ENCODE measurements at regions not wholly inside any gene's neighbourhood (a gene's known extent, or its start where the extent isn't known, plus 50 kb on each side); places are given as distances from the start of the nearest gene placed in this dataset.

GRCh38 chr3:162183440-162183839 lies 686.8 kb downstream of the OTOL1 start:
- H3K36me3 Mint-ChIP-seq, result no peaks in the 10 kb centered on the region
- Histone ChIP-seq H3K4me3 (no peak overlapping the region), H3K79me2 (ENCODE audit: low read depth) (no peaks in the 10 kb centered on the region), H3K36me3 (no peaks in the 10 kb centered on the region), H4K20me1 (ENCODE audit: low read depth) (no peaks in the 10 kb centered on the region), H2AFZ (replicated peaks) (no peak overlapping the region), H3K27ac (no peak overlapping the region), H3F3A (ENCODE audit: low read depth) (no peaks in the 10 kb centered on the region), H3K27me3 (no peaks in the 10 kb centered on the region), H3K9ac (no peak overlapping the region), H3K4me2 (no peak overlapping the region), H3K9me3 (ENCODE audit: low read depth) (no peaks in the 10 kb centered on the region), H3K4me1 (no peaks in the 10 kb centered on the region)
- no peaks in the 10 kb centered on the region for H3K27me3 Mint-ChIP-seq (ENCODE audit: insufficient read depth, low read depth)
- no peak overlapping the region for H3K27ac Mint-ChIP-seq
- no peak for DNase-seq (ENCODE audit: low spot score)
- no peak overlapping the region for H3K4me3 Mint-ChIP-seq
- no peaks in the 10 kb centered on the region for H3K4me1 Mint-ChIP-seq
- H3K9me3 Mint-ChIP-seq, result peaks cover 6% of the 10 kb centered on the region
- no peak for TF ChIP-seq CTCF (IDR thresholded peaks at IDR 0.05)
- TF ChIP-seq EZH2phosphoT487 (IDR thresholded peaks at IDR 0.05), result no peak
- TF ChIP-seq EZH2 (IDR thresholded peaks at IDR 0.05), result no peak

GRCh38 chr3:162192340-162193029 lies 695.9 kb downstream of the OTOL1 start:
- Histone ChIP-seq H3K4me2 (no peak overlapping the region), H3K9ac (no peak overlapping the region), H3K27ac (no peak overlapping the region), H3K9me3 (ENCODE audit: low read depth) (no peaks in the 10 kb centered on the region), H2AFZ (replicated peaks) (no peak overlapping the region), H4K20me1 (ENCODE audit: low read depth) (no peaks in the 10 kb centered on the region), H3K4me1 (peaks cover 4% of the 10 kb centered on the region), H3K27me3 (no peaks in the 10 kb centered on the region), H3K36me3 (no peaks in the 10 kb centered on the region), H3F3A (ENCODE audit: low read depth) (no peaks in the 10 kb centered on the region), H3K79me2 (ENCODE audit: low read depth) (no peaks in the 10 kb centered on the region), H3K4me3 (no peak overlapping the region)
- Mint-ChIP-seq H3K9me3 (peaks cover 20% of the 10 kb centered on the region), H3K27me3 (ENCODE audit: insufficient read depth, low read depth) (no peaks in the 10 kb centered on the region), H3K4me3 (no peak overlapping the region), H3K36me3 (no peaks in the 10 kb centered on the region), H3K27ac (no peak overlapping the region), H3K4me1 (peaks cover 3% of the 10 kb centered on the region)
- no peak for DNase-seq (ENCODE audit: low spot score)
- TF ChIP-seq EZH2phosphoT487 (IDR thresholded peaks at IDR 0.05), result no peak
- no peak for TF ChIP-seq CTCF (IDR thresholded peaks at IDR 0.05)
- no peak for TF ChIP-seq EZH2 (IDR thresholded peaks at IDR 0.05)

- TF ChIP-seq CTCF (IDR thresholded peaks at IDR 0.05) (no peak), EZH2 (IDR thresholded peaks at IDR 0.05) (no peak), EZH2phosphoT487 (IDR thresholded peaks at IDR 0.05) (no peak)
- no peaks in the 10 kb centered on the region for H3K36me3 Mint-ChIP-seq
- no peaks in the 10 kb centered on the region for H3K27me3 ChIP-seq
- H4K20me1 ChIP-seq (ENCODE audit: low read depth), result no peaks in the 10 kb centered on the region
- H2AFZ ChIP-seq (replicated peaks), result no peak overlapping the region
- no peak for DNase-seq (ENCODE audit: low spot score)
- no peaks in the 10 kb centered on the region for H3F3A ChIP-seq (ENCODE audit: low read depth)
- H3K4me1 Mint-ChIP-seq, result peaks cover 3% of the 10 kb centered on the region
- no peak overlapping the region for H3K4me3 ChIP-seq
- no peak overlapping the region for H3K27ac ChIP-seq
- no peak overlapping the region for H3K4me2 ChIP-seq
- H3K27me3 Mint-ChIP-seq (ENCODE audit: insufficient read depth, low read depth), result no peaks in the 10 kb centered on the region
- H3K9me3 Mint-ChIP-seq, result peaks cover 20% of the 10 kb centered on the region
- H3K9me3 ChIP-seq (ENCODE audit: low read depth), result no peaks in the 10 kb centered on the region
- no peaks in the 10 kb centered on the region for H3K79me2 ChIP-seq (ENCODE audit: low read depth)
- H3K9ac ChIP-seq, result no peak overlapping the region
- H3K36me3 ChIP-seq, result no peaks in the 10 kb centered on the region
- peaks cover 4% of the 10 kb centered on the region for H3K4me1 ChIP-seq
- H3K4me3 Mint-ChIP-seq, result no peak overlapping the region
- no peak overlapping the region for H3K27ac Mint-ChIP-seq
Observed at GRCh38 chr3:162193148-162194095, 696.8 kb downstream of the OTOL1 start.
